ENCODE measurements at regions not wholly inside any gene's neighbourhood (a gene's known extent, or its start where the extent isn't known, plus 50 kb on each side); places are given as distances from the start of the nearest gene placed in this dataset.
"Not testable (repeated sequence)": the region's sequence is repeated elsewhere in the genome, so short reads cannot be mapped to it uniquely, and the experiment has no call there.

- no peaks in the 10 kb centered on the region for H3K27me3 Mint-ChIP-seq (ENCODE audit: low read depth)
- DNase-seq: no peak
- no peak for ATAC-seq
- H3K36me3 Mint-ChIP-seq (ENCODE audit: insufficient read depth): no peaks in the 10 kb centered on the region
- H3K9me3 Mint-ChIP-seq: peaks cover 6% of the 10 kb centered on the region
- no peaks in the 10 kb centered on the region for H3K4me1 Mint-ChIP-seq (ENCODE audit: low read depth)
- no peak overlapping the region for H3K4me3 Mint-ChIP-seq
Measured at GRCh38 chr13:85562282-85562681, 236.9 kb downstream of the SLITRK6 start.

- Mint-ChIP-seq H3K36me3 (ENCODE audit: insufficient read depth) (no peaks in the 10 kb centered on the region), H3K4me3 (no peak overlapping the region), H3K9me3 (peaks cover 6% of the 10 kb centered on the region), H3K4me1 (ENCODE audit: low read depth) (no peaks in the 10 kb centered on the region), H3K27me3 (ENCODE audit: low read depth) (no peaks in the 10 kb centered on the region)
- DNase-seq (no peak), ATAC-seq (no peak)
Measured at GRCh38 chr13:85557691-85558467, 241.3 kb downstream of the SLITRK6 start.

GRCh38 chr13:85551012-85551411, 248.2 kb downstream of the SLITRK6 start:
- no peak overlapping the region for H3K4me3 Mint-ChIP-seq
- H3K36me3 Mint-ChIP-seq (ENCODE audit: insufficient read depth): no peaks in the 10 kb centered on the region
- ATAC-seq (no peak), DNase-seq (no peak)
- no peaks in the 10 kb centered on the region for H3K27me3 Mint-ChIP-seq (ENCODE audit: low read depth)
- no peaks in the 10 kb centered on the region for H3K4me1 Mint-ChIP-seq (ENCODE audit: low read depth)
- peaks cover 8% of the 10 kb centered on the region for H3K9me3 Mint-ChIP-seq

GRCh38 chr13:85549819-85550218, 249.4 kb downstream of the SLITRK6 start:
- no peaks in the 10 kb centered on the region for H3K36me3 Mint-ChIP-seq (ENCODE audit: insufficient read depth)
- ATAC-seq: no peak
- H3K4me1 Mint-ChIP-seq (ENCODE audit: low read depth): no peaks in the 10 kb centered on the region
- H3K4me3 Mint-ChIP-seq: no peak overlapping the region
- DNase-seq: no peak
- H3K27me3 Mint-ChIP-seq (ENCODE audit: low read depth): no peaks in the 10 kb centered on the region
- H3K9me3 Mint-ChIP-seq: peaks cover 8% of the 10 kb centered on the region

- not testable (repeated sequence) for ATAC-seq
Measured at GRCh38 chr13:85548845-85549244, 250.4 kb downstream of the SLITRK6 start.

GRCh38 chr13:85545771-85546170, 253.4 kb downstream of the SLITRK6 start:
- Mint-ChIP-seq H3K36me3 (ENCODE audit: insufficient read depth) (no peaks in the 10 kb centered on the region), H3K9me3 (peaks cover 8% of the 10 kb centered on the region)

More at GRCh38 chr13:85548845-85549244, 250.4 kb downstream of the SLITRK6 start:
- H3K9me3 Mint-ChIP-seq; H3K36me3 Mint-ChIP-seq (ENCODE audit: insufficient read depth); H3K4me3 Mint-ChIP-seq; H3K4me1 Mint-ChIP-seq (ENCODE audit: low read depth); H3K27me3 Mint-ChIP-seq (ENCODE audit: low read depth); DNase-seq: not testable (repeated sequence)

GRCh38 chr13:85544756-85545155, 254.5 kb downstream of the SLITRK6 start:
- no peaks in the 10 kb centered on the region for H3K27me3 Mint-ChIP-seq (ENCODE audit: low read depth)

More at GRCh38 chr13:85545771-85546170, 253.4 kb downstream of the SLITRK6 start:
- ATAC-seq (no peak), DNase-seq (no peak)
- Mint-ChIP-seq H3K4me1 (ENCODE audit: low read depth) (no peaks in the 10 kb centered on the region), H3K4me3 (no peak overlapping the region), H3K27me3 (ENCODE audit: low read depth) (no peaks in the 10 kb centered on the region)

GRCh38 chr13:85543144-85543543, 256.1 kb downstream of the SLITRK6 start:
- no peaks in the 10 kb centered on the region for H3K27me3 Mint-ChIP-seq (ENCODE audit: low read depth)
- H3K4me3 Mint-ChIP-seq: no peak overlapping the region
- no peaks in the 10 kb centered on the region for H3K9me3 Mint-ChIP-seq
- no peaks in the 10 kb centered on the region for H3K4me1 Mint-ChIP-seq (ENCODE audit: low read depth)
- H3K36me3 Mint-ChIP-seq (ENCODE audit: insufficient read depth): no peaks in the 10 kb centered on the region
- DNase-seq: no peak
- no peak for ATAC-seq

More at GRCh38 chr13:85544756-85545155, 254.5 kb downstream of the SLITRK6 start:
- no peaks in the 10 kb centered on the region for H3K4me1 Mint-ChIP-seq (ENCODE audit: low read depth)
- ATAC-seq: no peak
- H3K36me3 Mint-ChIP-seq (ENCODE audit: insufficient read depth): no peaks in the 10 kb centered on the region
- H3K9me3 Mint-ChIP-seq: peaks cover 8% of the 10 kb centered on the region
- DNase-seq: no peak
- no peak overlapping the region for H3K4me3 Mint-ChIP-seq

- Mint-ChIP-seq H3K4me1 (ENCODE audit: low read depth) (no peaks in the 10 kb centered on the region), H3K4me3 (no peak overlapping the region), H3K27me3 (ENCODE audit: low read depth) (no peaks in the 10 kb centered on the region), H3K9me3 (no peaks in the 10 kb centered on the region), H3K36me3 (ENCODE audit: insufficient read depth) (no peaks in the 10 kb centered on the region)
- no peak for ATAC-seq
- no peak for DNase-seq
Measured at GRCh38 chr13:85541476-85541875, 257.7 kb downstream of the SLITRK6 start.

GRCh38 chr13:85538957-85539356, 260.3 kb downstream of the SLITRK6 start:
- DNase-seq (no peak), ATAC-seq (no peak)
- no peaks in the 10 kb centered on the region for H3K36me3 Mint-ChIP-seq (ENCODE audit: insufficient read depth)
- H3K9me3 Mint-ChIP-seq: no peaks in the 10 kb centered on the region
- H3K4me1 Mint-ChIP-seq (ENCODE audit: low read depth): no peaks in the 10 kb centered on the region
- no peaks in the 10 kb centered on the region for H3K27me3 Mint-ChIP-seq (ENCODE audit: low read depth)
- H3K4me3 Mint-ChIP-seq: no peak overlapping the region

- H3K4me3 Mint-ChIP-seq: no peak overlapping the region
- H3K9me3 Mint-ChIP-seq: no peaks in the 10 kb centered on the region
- H3K4me1 Mint-ChIP-seq (ENCODE audit: low read depth): no peaks in the 10 kb centered on the region
- ATAC-seq: no peak
- no peaks in the 10 kb centered on the region for H3K27me3 Mint-ChIP-seq (ENCODE audit: low read depth)
- DNase-seq: no peak
- H3K36me3 Mint-ChIP-seq (ENCODE audit: insufficient read depth): no peaks in the 10 kb centered on the region
Measured at GRCh38 chr13:85537601-85538000, 261.6 kb downstream of the SLITRK6 start.

- no peaks in the 10 kb centered on the region for H3K9me3 Mint-ChIP-seq
- ATAC-seq (no peak), DNase-seq (no peak)
- no peaks in the 10 kb centered on the region for H3K4me1 Mint-ChIP-seq (ENCODE audit: low read depth)
- no peak overlapping the region for H3K4me3 Mint-ChIP-seq
- H3K36me3 Mint-ChIP-seq (ENCODE audit: insufficient read depth): no peaks in the 10 kb centered on the region
- H3K27me3 Mint-ChIP-seq (ENCODE audit: low read depth): no peaks in the 10 kb centered on the region
Measured at GRCh38 chr13:85536706-85537105, 262.5 kb downstream of the SLITRK6 start.

GRCh38 chr13:85535316-85536084, 263.7 kb downstream of the SLITRK6 start:
- no peak for ATAC-seq
- Mint-ChIP-seq H3K4me3 (no peak overlapping the region), H3K9me3 (no peaks in the 10 kb centered on the region), H3K27me3 (ENCODE audit: low read depth) (no peaks in the 10 kb centered on the region), H3K4me1 (ENCODE audit: low read depth) (no peaks in the 10 kb centered on the region), H3K36me3 (ENCODE audit: insufficient read depth) (no peaks in the 10 kb centered on the region)
- no peak for DNase-seq

- DNase-seq: no peak
- no peaks in the 10 kb centered on the region for H3K4me1 Mint-ChIP-seq (ENCODE audit: low read depth)
- H3K4me3 Mint-ChIP-seq: no peak overlapping the region
- H3K36me3 Mint-ChIP-seq (ENCODE audit: insufficient read depth): no peaks in the 10 kb centered on the region
- H3K9me3 Mint-ChIP-seq: no peaks in the 10 kb centered on the region
- ATAC-seq: no peak
- H3K27me3 Mint-ChIP-seq (ENCODE audit: low read depth): no peaks in the 10 kb centered on the region
Measured at GRCh38 chr13:85533911-85534310, 265.3 kb downstream of the SLITRK6 start.

- no peaks in the 10 kb centered on the region for H3K9me3 Mint-ChIP-seq
- H3K4me3 Mint-ChIP-seq: no peak overlapping the region
- no peak for ATAC-seq
- DNase-seq: no peak
- H3K36me3 Mint-ChIP-seq (ENCODE audit: insufficient read depth): no peaks in the 10 kb centered on the region
- H3K4me1 Mint-ChIP-seq (ENCODE audit: low read depth): no peaks in the 10 kb centered on the region
- no peaks in the 10 kb centered on the region for H3K27me3 Mint-ChIP-seq (ENCODE audit: low read depth)
Measured at GRCh38 chr13:85529218-85529594, 270.0 kb downstream of the SLITRK6 start.

Data from activated T-cell treated with anti-CD3 and anti-CD28 coated beads, Interleukin-2, amount 50 U/mL, for 4 hours (primary cell).